ENCODE measurements at regions not wholly inside any gene's neighbourhood (a gene's known extent, or its start where the extent isn't known, plus 50 kb on each side); places are given as distances from the start of the nearest gene placed in this dataset.

- DNase-seq = no peak
- TF ChIP-seq CTCF (IDR thresholded peaks at IDR 0.05) = no peak
- intact Hi-C loops (cut with DNase I) = no loop called here
- no peaks in the 10 kb centered on the region for H3K4me1 ChIP-seq
- peaks cover 0 to 8% of the 10 kb centered on the region in 2 donors for H3K9me3 ChIP-seq
- no peak for ATAC-seq
- no peak overlapping the region for H3K4me3 ChIP-seq
- no peak overlapping the region for H3K27ac ChIP-seq
- H3K36me3 ChIP-seq = no peaks in the 10 kb centered on the region
- H3K27me3 ChIP-seq = no peaks in the 10 kb centered on the region
Observed at GRCh38 chr4:44988011-44988410, 261.7 kb upstream of the GNPDA2 start.

- no peak for TF ChIP-seq CTCF (IDR thresholded peaks at IDR 0.05)
- no peaks in the 10 kb centered on the region for H3K27me3 ChIP-seq
- H3K4me1 ChIP-seq = no peaks in the 10 kb centered on the region
- no peak overlapping the region for H3K27ac ChIP-seq
- no peaks in the 10 kb centered on the region for H3K36me3 ChIP-seq
- ATAC-seq (no peak), DNase-seq (no peak)
- intact Hi-C loops (cut with DNase I) = no loop called here
- H3K4me3 ChIP-seq = no peak overlapping the region
- H3K9me3 ChIP-seq = peaks cover 0 to 8% of the 10 kb centered on the region in 2 donors
Observed at GRCh38 chr4:44985938-44986337, 259.6 kb upstream of the GNPDA2 start.

GRCh38 chr4:44985152-44985551 lies 258.8 kb upstream of the GNPDA2 start:
- ATAC-seq (no peak), DNase-seq (no peak)
- peaks cover 0 to 8% of the 10 kb centered on the region in 2 donors for H3K9me3 ChIP-seq
- no peaks in the 10 kb centered on the region for H3K36me3 ChIP-seq
- H3K27ac ChIP-seq = no peak overlapping the region
- H3K4me1 ChIP-seq = no peaks in the 10 kb centered on the region
- intact Hi-C loops (cut with DNase I) = no loop called here
- H3K4me3 ChIP-seq = no peak overlapping the region
- H3K27me3 ChIP-seq = no peaks in the 10 kb centered on the region
- TF ChIP-seq CTCF (IDR thresholded peaks at IDR 0.05) = no peak

GRCh38 chr4:44984083-44984482 lies 257.7 kb upstream of the GNPDA2 start:
- no peaks in the 10 kb centered on the region for H3K36me3 ChIP-seq
- ATAC-seq = no peak
- no peak overlapping the region for H3K27ac ChIP-seq
- intact Hi-C loops (cut with DNase I) = no loop called here
- no peak for TF ChIP-seq CTCF (IDR thresholded peaks at IDR 0.05)
- DNase-seq = no peak
- no peak overlapping the region for H3K4me3 ChIP-seq
- H3K9me3 ChIP-seq = peaks cover 0 to 5% of the 10 kb centered on the region in 2 donors
- H3K4me1 ChIP-seq = no peaks in the 10 kb centered on the region
- H3K27me3 ChIP-seq = no peaks in the 10 kb centered on the region

- Histone ChIP-seq H3K27me3 (no peaks in the 10 kb centered on the region), H3K27ac (no peak overlapping the region), H3K36me3 (no peaks in the 10 kb centered on the region), H3K9me3 (peaks cover 0 to 4% of the 10 kb centered on the region in 2 donors), H3K4me3 (no peak overlapping the region), H3K4me1 (no peaks in the 10 kb centered on the region)
- intact Hi-C loops (cut with DNase I) = no loop called here
- ATAC-seq = no peak
- TF ChIP-seq CTCF (IDR thresholded peaks at IDR 0.05) = no peak
- DNase-seq = no peak
Observed at GRCh38 chr4:44983083-44983482, 256.7 kb upstream of the GNPDA2 start.

Measured in left lung (tissue), 4 donors.